HG03565 (cell line): ENCODE measurements at regions not wholly inside any gene's neighbourhood (a gene's known extent, or its start where the extent isn't known, plus 50 kb on each side); places are given as distances from the start of the nearest gene placed in this dataset.

Source experiments
- ATAC-seq: cut with Tn5 transposase; IDR thresholded peaks from one replicate; pipeline ENCODE4 v1.9.1; 2021; ENCODE audit warnings: mild to moderate bottlenecking, moderate library complexity; ENCODE audit not compliant: unreplicated experiment

GRCh38 chr4:141395919-141396318, 175.2 kb downstream of the ZNF330 start:
- ATAC-seq, result no peak

DNA sequence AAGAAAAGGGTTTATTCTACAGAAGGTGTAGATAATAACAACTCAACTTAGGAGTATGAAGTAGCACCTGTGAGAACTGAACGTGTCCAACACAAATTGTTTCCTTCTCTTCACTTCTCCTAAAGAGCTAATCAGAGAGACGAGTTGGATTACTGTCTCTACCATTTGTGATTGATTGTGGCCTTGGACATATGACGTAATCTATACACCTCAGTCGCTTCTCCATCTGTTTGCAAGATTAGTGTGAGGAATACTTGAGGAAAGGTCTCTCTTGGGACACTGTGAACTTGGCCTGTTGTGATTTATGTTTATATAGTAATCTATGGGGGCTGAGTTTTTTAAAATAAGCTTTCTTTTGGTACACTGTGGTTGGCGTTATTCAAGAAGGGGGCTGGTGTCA, 182.0 kb downstream of the ZNF330 start:
- ATAC-seq, result no peak

DNA sequence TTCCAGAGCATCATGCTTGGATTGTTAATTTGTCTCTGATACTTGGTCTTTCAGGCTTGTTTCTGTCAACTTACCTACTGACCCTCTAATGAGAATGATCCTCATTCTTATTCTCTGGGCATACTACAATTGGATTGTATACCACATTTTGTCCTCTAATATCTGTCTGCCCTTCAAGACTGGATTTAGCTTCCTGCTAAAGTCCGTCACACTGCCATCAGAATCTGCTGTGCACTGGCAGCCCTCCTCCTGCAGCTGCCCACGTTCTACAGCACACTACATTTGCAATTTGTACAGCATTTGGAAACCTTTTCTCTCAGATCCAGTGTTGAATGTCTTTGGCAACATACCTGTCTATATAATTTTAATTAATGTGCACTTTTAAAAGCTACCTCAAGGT, 183.1 kb downstream of the ZNF330 start:
- ATAC-seq, result no peak

- ATAC-seq, result no peak
Observed at GRCh38 chr4:141406237-141406636, 185.5 kb downstream of the ZNF330 start.

- ATAC-seq, result no peak
Observed at GRCh38 chr4:141409556-141409955, 188.9 kb downstream of the ZNF330 start.

DNA sequence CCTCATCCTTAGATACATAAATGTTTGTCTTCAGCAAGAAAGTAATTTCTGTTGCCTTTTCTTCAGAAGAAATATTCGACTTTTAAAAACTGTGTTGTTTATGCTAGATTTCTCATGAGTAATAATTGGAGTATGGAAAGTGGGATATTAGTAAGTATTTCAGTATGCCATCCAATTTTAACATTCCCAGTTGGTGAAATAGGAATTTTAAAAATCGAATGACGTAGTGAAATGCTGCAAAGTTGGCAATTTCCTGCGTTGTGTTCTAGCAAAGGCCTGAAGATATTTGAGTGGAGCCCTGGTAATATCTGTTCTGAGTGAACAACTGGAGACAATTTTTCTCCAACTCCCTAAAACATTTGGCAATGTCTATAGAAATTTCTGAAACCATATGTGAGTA, 190.1 kb downstream of the ZNF330 start:
- ATAC-seq, result no peak

- no peak for ATAC-seq
Observed at GRCh38 chr4:141411936-141412335, 191.2 kb downstream of the ZNF330 start.

DNA sequence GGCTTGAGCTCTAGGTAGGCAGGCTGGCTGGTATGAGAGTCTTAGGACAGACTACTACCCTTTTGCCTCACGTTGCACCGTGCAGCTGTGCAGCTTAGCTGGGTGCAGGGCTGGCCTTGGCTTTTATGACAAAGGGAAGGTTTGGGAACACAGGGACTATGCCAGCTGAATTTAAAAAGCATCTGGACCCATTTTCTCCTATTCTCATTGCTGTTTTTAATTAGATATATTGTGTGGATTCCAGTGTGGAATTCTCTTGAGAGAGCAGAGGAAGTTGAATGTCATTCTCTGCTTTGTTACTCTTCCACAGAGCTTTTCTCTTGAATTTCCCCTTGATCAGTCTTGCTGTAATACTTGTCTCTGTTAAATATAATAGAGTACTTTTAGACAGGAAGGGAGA, 192.7 kb downstream of the ZNF330 start:
- no peak for ATAC-seq

GRCh38 chr4:141415651-141416050, 195.0 kb downstream of the ZNF330 start:
- no peak for ATAC-seq

- no peak for ATAC-seq
Observed at GRCh38 chr4:141416219-141416618, 195.5 kb downstream of the ZNF330 start.

- ATAC-seq, result no peak
Observed at GRCh38 chr4:141416677-141417363, 196.1 kb downstream of the ZNF330 start.

- no peak for ATAC-seq
Observed at GRCh38 chr4:141417387-141417786, 196.7 kb downstream of the ZNF330 start.

DNA sequence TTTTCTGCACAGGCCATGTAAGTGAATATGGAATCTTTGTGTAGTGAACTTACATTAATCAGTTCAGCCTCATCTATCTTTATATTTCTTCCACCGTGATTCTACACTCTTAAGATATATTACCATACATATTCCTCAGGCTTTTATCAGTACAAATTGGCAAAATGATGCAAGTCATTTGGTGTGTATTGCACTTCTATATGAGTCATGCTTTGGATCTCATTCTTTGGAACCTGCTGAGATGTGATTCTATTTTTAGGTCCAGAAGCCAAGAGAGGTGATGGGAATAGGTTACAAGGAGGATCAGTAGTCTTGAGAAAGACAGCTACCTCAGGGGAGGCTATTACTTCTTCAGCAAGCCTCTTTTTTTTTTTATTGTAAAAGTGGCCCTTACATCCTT, 204.4 kb downstream of the ZNF330 start:
- ATAC-seq, result no peak

GRCh38 chr4:141427726-141428296, 207.1 kb downstream of the ZNF330 start:
- no peak for ATAC-seq

GRCh38 chr4:141429933-141430332, 206.4 kb upstream of the IL15 start:
- ATAC-seq, result no peak

DNA sequence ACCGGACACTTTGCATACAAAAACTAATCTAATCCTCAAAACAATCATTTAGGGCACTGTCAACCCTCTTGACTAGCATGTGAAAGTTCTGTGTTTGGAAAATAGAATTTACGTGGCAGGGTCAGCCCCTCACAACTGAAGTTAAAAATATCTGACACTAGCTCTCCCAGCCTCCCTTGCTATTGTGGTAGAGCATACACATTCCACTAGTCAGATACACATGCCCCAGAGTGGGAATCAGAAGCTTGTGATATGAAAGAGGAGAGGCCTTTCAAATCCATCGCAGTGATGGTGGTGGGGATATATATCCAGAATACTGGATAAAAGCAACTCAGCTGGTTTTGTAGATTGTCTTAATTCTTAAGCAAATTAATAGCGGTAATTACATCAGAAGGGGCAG, 205.7 kb upstream of the IL15 start:
- no peak for ATAC-seq

DNA sequence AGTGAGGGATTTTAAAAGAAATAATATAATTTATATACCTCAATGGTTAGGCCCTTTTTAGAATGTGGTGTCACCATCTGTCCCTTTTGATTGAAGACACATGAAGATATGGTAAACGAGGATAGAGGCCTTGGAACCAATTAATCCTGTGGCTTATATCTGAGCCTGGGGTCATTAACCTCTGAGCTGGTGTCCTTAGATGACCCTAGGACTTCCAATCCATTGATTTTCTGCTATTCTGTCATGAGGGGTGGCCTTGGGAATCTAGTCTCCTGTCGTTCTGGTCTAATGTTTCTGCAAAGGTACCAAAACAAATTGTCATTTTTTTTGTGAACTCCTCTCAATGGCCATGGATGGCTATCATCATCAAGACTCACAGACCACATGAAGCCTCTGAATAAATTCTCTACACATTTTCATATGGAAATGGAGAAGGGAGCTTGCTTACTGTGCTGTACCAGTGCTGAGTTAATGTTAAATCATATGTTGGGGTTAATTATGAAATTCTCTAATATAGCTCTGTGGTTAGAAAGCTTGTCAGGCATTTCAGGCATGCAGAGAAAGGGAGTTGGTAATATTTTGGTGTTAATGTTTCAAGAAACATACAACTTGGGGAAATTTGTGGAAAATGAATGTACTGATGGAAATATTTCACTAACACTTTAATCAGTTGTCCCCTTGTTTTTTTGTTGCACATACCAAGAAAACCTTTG, 204.2 kb upstream of the IL15 start:
- no peak for ATAC-seq

DNA sequence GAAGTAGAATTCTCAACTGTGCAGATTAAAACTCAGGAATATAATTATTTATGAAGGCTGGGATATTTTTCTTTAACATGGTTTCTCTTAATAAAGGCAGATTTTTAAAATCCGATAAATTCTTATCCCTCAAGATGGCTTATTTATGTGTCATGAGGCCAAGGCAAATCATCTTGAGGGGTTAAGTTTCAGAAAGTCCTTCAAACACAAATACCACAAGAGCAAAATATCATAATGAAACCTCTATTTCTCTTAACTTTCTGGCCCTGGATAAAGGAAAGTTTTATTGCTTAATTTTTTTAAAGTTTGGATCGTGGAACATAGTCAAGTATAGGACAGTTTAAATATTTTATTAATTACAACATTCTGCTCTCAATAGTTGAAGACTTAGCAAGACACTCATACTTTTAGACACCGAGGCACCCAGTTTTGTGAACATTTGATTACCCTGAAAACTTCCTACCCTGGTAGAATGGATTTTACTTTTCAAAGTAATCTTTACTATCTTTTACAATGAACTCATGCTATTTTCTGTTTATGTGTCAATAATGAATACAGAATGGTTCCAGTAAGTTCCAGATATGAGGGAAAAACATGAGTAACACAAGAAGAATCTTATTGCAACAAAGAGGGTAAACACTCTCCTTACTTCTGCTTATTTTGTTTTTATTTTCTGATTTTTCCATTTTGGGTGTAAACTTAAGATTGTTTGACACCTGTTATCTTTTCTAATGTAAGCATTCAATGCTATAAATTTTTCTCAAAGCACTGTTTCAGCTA, 200.7 kb upstream of the IL15 start:
- no peak for ATAC-seq

- no peak for ATAC-seq
Observed at GRCh38 chr4:141439223-141439622, 197.2 kb upstream of the IL15 start.

DNA sequence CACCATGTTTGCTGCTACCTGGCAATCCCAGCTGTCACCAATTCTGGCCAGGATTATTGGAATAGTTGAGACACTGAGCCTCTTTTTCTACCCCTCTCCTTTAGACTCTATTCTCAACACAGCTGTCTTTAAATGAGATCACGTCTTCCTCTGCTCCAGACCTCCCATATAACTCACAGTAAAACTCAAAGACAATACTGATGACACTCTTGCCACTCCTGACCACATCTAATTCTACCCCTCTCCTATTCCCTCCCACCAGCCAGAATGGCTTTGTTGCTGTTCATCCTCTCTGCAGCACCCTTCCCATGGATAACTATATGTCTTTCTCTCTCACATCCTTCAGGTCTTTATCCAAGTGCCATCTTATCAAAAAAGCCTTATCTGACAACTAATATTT, 188.6 kb upstream of the IL15 start:
- no peak for ATAC-seq

DNA sequence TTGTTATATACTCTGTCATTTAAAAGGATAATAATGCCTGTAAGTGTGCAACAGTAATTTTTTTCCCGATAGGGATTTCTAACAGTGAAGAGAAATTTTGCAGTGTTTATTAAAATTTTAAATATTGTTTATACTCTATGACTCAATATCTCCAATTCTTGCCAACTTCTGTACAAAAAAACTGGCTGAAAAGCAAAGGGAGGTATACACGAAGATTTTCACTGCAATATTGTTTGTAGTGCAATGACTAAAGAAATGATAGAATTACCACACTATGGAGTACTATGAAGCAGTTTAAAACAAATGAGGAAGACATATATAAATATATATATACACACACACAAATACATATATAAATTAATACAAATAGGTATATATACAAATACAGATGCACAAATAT, 187.9 kb upstream of the IL15 start:
- ATAC-seq, result no peak

DNA sequence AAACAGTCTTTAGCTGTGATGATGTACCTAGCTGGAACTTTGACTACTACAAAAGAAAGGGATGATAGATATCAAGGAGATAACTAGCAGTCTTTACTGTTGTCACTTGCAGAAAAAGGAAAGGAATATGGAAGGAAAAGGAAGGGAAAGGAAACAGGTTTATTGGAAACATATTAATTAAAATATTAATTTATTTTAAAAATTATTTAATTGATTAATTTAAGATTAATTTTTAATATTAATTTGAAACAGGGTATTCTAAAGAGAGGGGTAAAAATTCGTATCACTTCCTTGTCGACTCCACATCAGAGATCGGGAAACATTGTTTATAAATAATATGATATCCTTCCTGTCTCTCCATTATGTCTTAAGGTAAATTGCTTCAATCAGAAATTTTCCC, 186.5 kb upstream of the IL15 start:
- no peak for ATAC-seq
